ENCODE measurements at regions not wholly inside any gene's neighbourhood (a gene's known extent, or its start where the extent isn't known, plus 50 kb on each side); places are given as distances from the start of the nearest gene placed in this dataset.
A peak's percentile ranks its signal among the peaks of the same experiment; 100 is the strongest.
"Not testable (repeated sequence)": the region's sequence is repeated elsewhere in the genome, so short reads cannot be mapped to it uniquely, and the experiment has no call there.

DNA sequence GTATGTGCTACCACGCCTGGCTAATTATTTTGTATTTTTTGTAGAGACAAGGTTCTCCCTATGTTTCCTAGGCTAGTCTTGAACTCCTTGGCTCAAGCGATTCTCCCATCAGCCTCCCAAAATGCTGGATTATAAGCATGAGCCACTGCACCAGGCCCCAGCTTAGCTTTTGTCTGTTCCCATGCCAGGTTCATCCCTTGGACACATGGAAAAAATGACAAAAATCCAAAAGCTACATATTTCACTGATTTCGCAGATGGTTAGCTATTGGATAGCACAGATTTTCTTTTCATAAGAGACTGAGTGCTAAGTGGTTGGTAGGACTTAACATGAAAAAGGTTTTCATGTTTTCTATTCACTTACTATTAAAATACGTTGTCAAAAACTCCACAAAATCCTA lies 286.6 kb upstream of the KITLG start:
- H3K4me3 ChIP-seq (replicated peaks; ENCODE audit: low read depth, low read length) = no peak overlapping the region
- TF ChIP-seq, protein P1, sequence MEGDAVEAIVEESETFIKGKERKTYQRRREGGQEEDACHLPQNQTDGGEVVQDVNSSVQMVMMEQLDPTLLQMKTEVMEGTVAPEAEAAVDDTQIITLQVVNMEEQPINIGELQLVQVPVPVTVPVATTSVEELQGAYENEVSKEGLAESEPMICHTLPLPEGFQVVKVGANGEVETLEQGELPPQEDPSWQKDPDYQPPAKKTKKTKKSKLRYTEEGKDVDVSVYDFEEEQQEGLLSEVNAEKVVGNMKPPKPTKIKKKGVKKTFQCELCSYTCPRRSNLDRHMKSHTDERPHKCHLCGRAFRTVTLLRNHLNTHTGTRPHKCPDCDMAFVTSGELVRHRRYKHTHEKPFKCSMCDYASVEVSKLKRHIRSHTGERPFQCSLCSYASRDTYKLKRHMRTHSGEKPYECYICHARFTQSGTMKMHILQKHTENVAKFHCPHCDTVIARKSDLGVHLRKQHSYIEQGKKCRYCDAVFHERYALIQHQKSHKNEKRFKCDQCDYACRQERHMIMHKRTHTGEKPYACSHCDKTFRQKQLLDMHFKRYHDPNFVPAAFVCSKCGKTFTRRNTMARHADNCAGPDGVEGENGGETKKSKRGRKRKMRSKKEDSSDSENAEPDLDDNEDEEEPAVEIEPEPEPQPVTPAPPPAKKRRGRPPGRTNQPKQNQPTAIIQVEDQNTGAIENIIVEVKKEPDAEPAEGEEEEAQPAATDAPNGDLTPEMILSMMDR (IDR thresholded peaks at IDR 0.05; ENCODE audit: low read length, missing control alignments) = no peak

DNA sequence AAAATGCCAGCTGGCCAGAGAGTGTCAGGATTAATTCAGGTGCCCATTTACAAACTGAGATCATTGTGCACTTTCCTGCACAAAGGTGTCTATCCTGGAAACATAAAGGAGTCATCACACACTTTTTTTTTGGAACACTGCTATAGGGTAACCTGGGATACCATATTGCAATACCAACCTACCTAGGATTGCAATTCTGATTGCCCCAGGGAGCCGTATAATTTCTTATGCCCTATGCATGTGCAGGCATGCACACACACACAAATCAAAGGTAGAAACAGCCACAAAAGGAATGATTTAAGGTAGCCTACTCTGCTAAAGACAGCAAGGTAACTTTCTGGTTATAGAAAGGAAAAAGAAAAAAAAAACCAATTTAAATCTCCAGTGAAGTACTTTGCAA lies 285.3 kb upstream of the KITLG start:
- no peak for DNase-seq (ENCODE audit: low read depth)
- no peak overlapping the region for H3K4me3 ChIP-seq (replicated peaks; ENCODE audit: low read depth, low read length)
- TF ChIP-seq, protein P1 (IDR thresholded peaks at IDR 0.05; ENCODE audit: low read length, missing control alignments) = no peak

More for the DNA sequence above, 286.6 kb upstream of the KITLG start:
- DNase-seq (ENCODE audit: low read depth) = no peak

DNA sequence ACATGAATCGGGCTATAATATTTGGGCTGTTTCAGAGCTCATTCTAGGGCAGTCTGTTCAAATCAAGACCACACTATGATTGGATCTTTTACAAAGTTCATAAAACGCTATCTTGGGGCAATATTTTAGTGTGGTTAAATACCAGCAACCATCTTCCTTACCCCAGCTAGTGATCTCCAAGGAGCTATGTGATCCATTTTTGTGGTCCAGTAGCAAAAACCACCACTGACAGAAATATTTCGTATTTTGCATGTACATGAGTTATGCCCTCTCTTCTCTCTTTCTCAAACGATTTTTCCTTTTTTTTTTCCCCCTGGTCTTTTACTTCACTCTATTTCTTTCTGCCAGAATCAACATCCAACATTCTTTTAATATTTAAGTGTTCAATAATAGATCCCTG lies 280.6 kb upstream of the KITLG start:
- DNase-seq (ENCODE audit: low read depth) = no peak
- TF ChIP-seq, protein P1 (IDR thresholded peaks at IDR 0.05; ENCODE audit: low read length, missing control alignments) = no peak
- H3K4me3 ChIP-seq (replicated peaks; ENCODE audit: low read depth, low read length) = no peak overlapping the region

DNA sequence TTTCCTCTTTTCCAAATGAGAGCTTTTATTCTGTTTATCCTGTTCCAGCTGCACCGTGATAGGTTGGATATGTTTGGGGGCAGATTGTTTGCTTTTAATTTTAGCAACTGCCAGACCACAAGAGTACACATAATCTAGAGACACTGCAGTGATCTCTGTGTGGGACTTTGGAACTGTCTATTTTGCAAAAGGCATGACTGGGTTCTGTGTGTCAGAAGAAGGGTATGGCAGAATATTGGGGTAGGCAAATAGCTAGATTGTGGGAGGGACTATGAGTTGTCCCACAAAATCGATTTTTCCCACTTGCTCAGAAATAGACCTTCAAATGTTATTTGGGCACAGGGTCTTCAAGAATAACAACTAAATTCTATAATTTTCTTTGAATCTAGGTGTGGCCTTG lies 275.9 kb upstream of the KITLG start:
- TF ChIP-seq, protein P1 (IDR thresholded peaks at IDR 0.05; ENCODE audit: low read length, missing control alignments) = no peak
- H3K4me3 ChIP-seq (replicated peaks; ENCODE audit: low read depth, low read length) = no peak overlapping the region
- no peak for DNase-seq (ENCODE audit: low read depth)

DNA sequence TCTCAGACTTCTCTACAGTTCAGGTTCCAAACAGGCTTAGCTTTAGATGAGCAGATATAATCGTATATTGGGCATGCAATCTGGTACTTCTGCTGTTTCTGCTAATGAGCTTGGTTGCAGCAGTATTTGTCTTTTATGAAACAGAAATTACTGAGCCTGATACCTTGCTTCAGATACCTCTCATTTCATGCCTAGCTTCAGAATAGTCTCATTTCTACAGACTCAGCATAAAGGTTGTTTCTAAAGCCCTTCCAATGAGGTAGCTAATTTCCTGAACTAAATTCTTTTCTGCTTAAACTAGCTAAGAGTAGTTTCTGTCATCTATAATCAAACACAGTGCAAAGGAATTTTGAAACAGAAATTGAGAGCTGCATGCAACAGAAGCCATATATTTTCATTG lies 275.0 kb upstream of the KITLG start:
- H3K4me3 ChIP-seq (replicated peaks; ENCODE audit: low read depth, low read length) = no peak overlapping the region
- TF ChIP-seq, protein P1 (IDR thresholded peaks at IDR 0.05; ENCODE audit: low read length, missing control alignments) = no peak
- DNase-seq (ENCODE audit: low read depth) = no peak

DNA sequence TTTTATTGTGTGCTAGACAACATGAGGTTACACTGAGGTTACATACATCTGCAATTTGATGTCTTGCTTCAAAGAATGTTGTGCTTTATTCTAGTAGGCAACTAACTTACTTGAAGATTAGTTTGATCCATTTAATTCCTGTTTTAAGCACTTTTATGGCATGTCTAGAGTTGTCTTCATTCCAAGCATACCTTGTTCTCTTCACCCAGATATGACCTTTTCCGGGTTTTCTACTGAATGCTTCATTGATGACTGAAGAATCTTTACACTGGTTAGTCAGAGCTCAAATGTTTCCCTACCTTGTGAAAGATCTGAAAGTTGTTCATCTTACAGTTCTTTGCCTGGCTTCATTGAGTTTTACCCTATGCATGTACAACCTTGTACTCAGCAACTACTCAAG lies 274.0 kb upstream of the KITLG start:
- TF ChIP-seq, protein P1 (IDR thresholded peaks at IDR 0.05; ENCODE audit: low read length, missing control alignments) = no peak
- peak; percentile 69 for DNase-seq (ENCODE audit: low read depth)
- no peak overlapping the region for H3K4me3 ChIP-seq (replicated peaks; ENCODE audit: low read depth, low read length)

DNA sequence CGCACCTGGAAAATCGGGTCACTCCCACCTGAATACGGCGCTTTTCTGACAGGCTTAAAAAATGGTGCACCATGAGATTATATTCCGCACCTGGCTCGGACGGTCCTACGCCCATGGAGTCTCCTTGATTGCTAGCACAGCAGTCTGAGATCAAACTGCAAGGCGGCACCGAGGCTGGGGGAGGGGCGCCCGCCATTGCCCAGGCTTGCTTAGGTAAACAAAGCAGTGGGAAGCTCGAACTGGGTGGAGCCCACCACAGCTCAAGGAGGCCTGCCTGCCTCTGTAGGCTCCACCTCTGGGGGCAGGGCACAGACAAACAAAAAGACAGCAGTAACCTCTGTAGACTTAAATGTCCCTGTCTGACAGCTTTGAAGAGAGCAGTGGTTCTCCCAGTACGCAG lies 267.0 kb upstream of the KITLG start:
- not testable (repeated sequence) for H3K4me3 ChIP-seq (replicated peaks; ENCODE audit: low read depth, low read length); DNase-seq (ENCODE audit: low read depth)

DNA sequence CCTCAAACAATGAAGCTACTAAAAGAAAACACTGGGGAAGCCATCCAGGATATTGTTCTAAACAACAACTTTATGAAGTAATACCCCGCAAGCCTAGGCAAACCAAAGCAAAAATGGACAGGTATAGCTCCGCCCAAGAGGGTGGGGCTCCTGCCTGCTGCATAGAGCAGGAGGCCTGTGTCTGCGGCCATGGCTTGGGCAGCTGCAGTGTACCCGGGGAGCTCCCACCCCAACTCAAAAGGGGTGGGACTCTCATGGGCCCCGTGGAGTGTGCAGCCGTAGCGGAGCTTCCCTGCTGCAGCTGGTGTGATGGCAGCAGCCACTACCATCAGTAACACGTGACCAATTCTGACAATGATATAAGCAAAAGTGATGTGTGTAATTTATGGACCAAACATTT lies 264.2 kb upstream of the KITLG start:
- TF ChIP-seq, protein P1 (IDR thresholded peaks at IDR 0.05; ENCODE audit: low read length, missing control alignments) = no peak
- no peak for DNase-seq (ENCODE audit: low read depth)
- H3K4me3 ChIP-seq (replicated peaks; ENCODE audit: low read depth, low read length) = no peak overlapping the region
